H1 (cell line): ENCODE measurements at regions not wholly inside any gene's neighbourhood (a gene's known extent, or its start where the extent isn't known, plus 50 kb on each side); places are given as distances from the start of the nearest gene placed in this dataset.
A peak's percentile ranks its signal among the peaks of the same experiment; 100 is the strongest.

Source experiments
- CTCF ChIA-PET: fragments of 300-600 bp; sonication (Branson Sonifier 250); formaldehyde crosslinking; loops from one replicate; lab custom pipeline; 2021; ENCODE audit not compliant: partially characterized antibody; lab: Charles Lee
- POLR2A ChIA-PET: fragments of 300-600 bp; sonication (Branson Sonifier 250); formaldehyde crosslinking; loops from one replicate; lab custom pipeline; 2021; ENCODE audit warnings: inconsistent platforms; ENCODE audit not compliant: partially characterized antibody; lab: Charles Lee
- DNase-seq, 2 experiments: peaks; one replicate each; pipeline versions ENCODE4 v3.0.0 to v3.0.0-alpha.2; 2010 to 2022; ENCODE audit warnings: low spot score in 2 of 2, low read depth in 1 of 2, mixed read lengths in 1 of 2
- FAIRE-seq: peaks from 2 replicates; lab custom pipeline; 2011; peaks lifted over from hg19 to GRCh38; lab: Jason Lieb, UNC
- H2AFZ ChIP-seq: 2 replicates; pipeline ENCODE4 v1.8.1; 2012; ENCODE audit warnings: low read length, inconsistent platforms
- H2AK5ac ChIP-seq: 2 replicates; pipeline ENCODE4 v1.6.1; 2013; ENCODE audit warnings: low read depth, low read length
- H2BK120ac ChIP-seq: replicated peaks from 2 replicates; pipeline ENCODE3; 2013; ENCODE audit warnings: low read depth, low read length, inconsistent platforms
- H2BK12ac ChIP-seq: 2 replicates; pipeline ENCODE4 v1.6.1; 2013; ENCODE audit warnings: low read depth, low read length
- H2BK15ac ChIP-seq: 2 replicates; pipeline ENCODE4 v1.6.1; 2013; ENCODE audit warnings: low read length
- H2BK20ac ChIP-seq: 2 replicates; pipeline ENCODE4 v1.6.1; 2013; ENCODE audit warnings: low read length
- H2BK5ac ChIP-seq: 2 replicates; pipeline ENCODE4 v1.6.1; 2013; ENCODE audit warnings: low read depth, low read length
- H3K14ac ChIP-seq: 2 replicates; pipeline ENCODE4 v1.6.1; 2013; ENCODE audit warnings: inconsistent platforms; ENCODE audit not compliant: insufficient read length
- H3K18ac ChIP-seq: 2 replicates; pipeline ENCODE4 v1.6.1; 2013; ENCODE audit warnings: low read length; ENCODE audit errors: extremely low read depth
- H3K23ac ChIP-seq: 2 replicates; pipeline ENCODE4 v1.6.1; 2013; ENCODE audit warnings: inconsistent platforms; ENCODE audit not compliant: insufficient read length
- H3K23me2 ChIP-seq: 2 replicates; pipeline ENCODE4 v1.6.1; 2013; ENCODE audit warnings: low read depth, low read length
- H3K27ac ChIP-seq: 2 replicates; pipeline ENCODE4 v1.6.1; 2011; ENCODE audit warnings: low read depth, low read length, inconsistent platforms
- H3K27me3 ChIP-seq, 4 experiments: replicated peaks in 1 of 4; 1 replicate in 1 of 4; 2 replicates in 3 of 4; pipeline versions ENCODE4 v1.6.1 to v1.8.1; 2011 to 2013; ENCODE audit warnings: low read length in 3 of 4, mild to moderate bottlenecking in 3 of 4, inconsistent platforms in 2 of 4, mixed read lengths in 2 of 4, moderate library complexity in 1 of 4; ENCODE audit not compliant: control insufficient read depth in 3 of 4, insufficient read depth in 3 of 4; ENCODE audit errors: extremely low read depth in 1 of 4
- H3K36me3 ChIP-seq, 4 experiments: 2 replicates each; pipeline versions ENCODE4 v1.6.1 to v1.8.1; 2011 to 2013; ENCODE audit warnings: mild to moderate bottlenecking in 4 of 4, low read length in 3 of 4, moderate library complexity in 2 of 4, control low read depth in 1 of 4, inconsistent platforms in 1 of 4; ENCODE audit not compliant: insufficient read depth in 4 of 4, control insufficient read depth in 2 of 4
- H3K4ac ChIP-seq: replicated peaks from 2 replicates; pipeline ENCODE3; 2013; ENCODE audit warnings: low read length, low read depth, mixed read lengths, inconsistent platforms; ENCODE audit not compliant: insufficient read length
- H3K4me1 ChIP-seq, 4 experiments: replicated peaks in 1 of 4; 1 replicate in 1 of 4; 2 replicates in 3 of 4; pipeline versions ENCODE4 v1.6.1 to v1.8.1; 2011 to 2013; ENCODE audit warnings: low read length in 3 of 4, inconsistent platforms in 2 of 4, mixed read lengths in 1 of 4; ENCODE audit not compliant: insufficient read depth in 4 of 4, control insufficient read depth in 3 of 4
- H3K4me2 ChIP-seq, 2 experiments: 2 replicates each; pipeline versions ENCODE4 v1.6.1 to v1.8.1; 2011 to 2013; ENCODE audit warnings: low read depth in 2 of 2, low read length in 2 of 2, control low read depth in 1 of 2, inconsistent platforms in 1 of 2, mild to moderate bottlenecking in 1 of 2; ENCODE audit not compliant: insufficient read depth in 1 of 2
- H3K4me3 ChIP-seq, 4 experiments: fragments of 200-600, 300-600 bp in 1 of 4; sonication (generic), shearing (Covaris generic), sonication (Bioruptor Twin) in 1 of 4; 2 replicates each; pipeline versions ENCODE4 v1.5.1 to v1.8.1; 2011 to 2016; ENCODE audit warnings: low read length in 4 of 4, low read depth in 3 of 4, control low read depth in 2 of 4, inconsistent platforms in 2 of 4, mild to moderate bottlenecking in 2 of 4, mixed read lengths in 1 of 4, moderate library complexity in 1 of 4; ENCODE audit not compliant: insufficient read depth in 2 of 4; ENCODE audit errors: extremely low read depth in 1 of 4
- H3K56ac ChIP-seq: replicated peaks from 2 replicates; pipeline ENCODE3; 2013; ENCODE audit warnings: low read depth, mild to moderate bottlenecking, mixed read lengths, low read length, inconsistent platforms; ENCODE audit not compliant: insufficient read length
- H3K79me1 ChIP-seq: 2 replicates; pipeline ENCODE4 v1.6.1; 2013; ENCODE audit warnings: low read depth, low read length, control low read depth
- H3K79me2 ChIP-seq, 2 experiments: 2 replicates each; pipeline versions ENCODE4 v1.6.1 to v1.8.1; 2012 to 2013; ENCODE audit warnings: low read length in 2 of 2, mild to moderate bottlenecking in 2 of 2, inconsistent platforms in 1 of 2; ENCODE audit not compliant: insufficient read depth in 2 of 2, control insufficient read depth in 1 of 2
- H3K9ac ChIP-seq, 4 experiments: replicated peaks in 1 of 4; 1 replicate in 1 of 4; 2 replicates in 3 of 4; pipeline versions ENCODE4 v1.6.1 to v1.8.1; 2011 to 2013; ENCODE audit warnings: low read depth in 3 of 4, low read length in 3 of 4, control low read depth in 2 of 4, mild to moderate bottlenecking in 2 of 4, moderate library complexity in 2 of 4, inconsistent platforms in 1 of 4; ENCODE audit errors: extremely low read depth in 1 of 4
- H3K9me3 ChIP-seq, 2 experiments: 2 replicates each; pipeline versions ENCODE4 v1.6.1 to v1.8.1; 2012 to 2013; ENCODE audit warnings: mild to moderate bottlenecking in 2 of 2, moderate library complexity in 2 of 2, control low read depth in 1 of 2, inconsistent platforms in 1 of 2, low read depth in 1 of 2, low read length in 1 of 2, mixed read lengths in 1 of 2; ENCODE audit not compliant: insufficient read depth in 2 of 2
- H4K20me1 ChIP-seq, 2 experiments: replicated peaks in 1 of 2; 2 replicates each; pipeline versions ENCODE3 to v1.8.1; 2011 to 2013; ENCODE audit warnings: inconsistent platforms in 2 of 2, low read length in 2 of 2, mild to moderate bottlenecking in 1 of 2; ENCODE audit not compliant: insufficient read depth in 2 of 2, control insufficient read depth in 1 of 2
- H4K5ac ChIP-seq: 2 replicates; pipeline ENCODE4 v1.6.1; 2013; ENCODE audit warnings: low read length, low read depth, mixed read lengths, inconsistent platforms; ENCODE audit not compliant: insufficient read length
- H4K8ac ChIP-seq: 2 replicates; pipeline ENCODE4 v1.8.0; 2013; ENCODE audit warnings: mild to moderate bottlenecking, moderate library complexity, low read length, inconsistent platforms; ENCODE audit not compliant: insufficient read depth; ENCODE audit errors: extremely low read depth
- H4K91ac ChIP-seq: replicated peaks from 2 replicates; pipeline ENCODE3; 2013; ENCODE audit warnings: low read length, mixed read lengths, inconsistent platforms; ENCODE audit not compliant: insufficient read length
- HDAC6 ChIP-seq: IDR thresholded peaks from one replicate; pipeline ENCODE4 v1.7.1; 2012; ENCODE audit warnings: low read depth, mild to moderate bottlenecking, inconsistent platforms, low read length, moderate library complexity
- KDM4A ChIP-seq: IDR thresholded peaks from one replicate; pipeline ENCODE4 v1.7.1; 2012; ENCODE audit warnings: low read depth, mild to moderate bottlenecking, moderate library complexity, low read length, inconsistent platforms; ENCODE audit not compliant: severe bottlenecking
- RFX5 ChIP-seq: IDR thresholded peaks from 2 replicates; pipeline ENCODE4 v1.6.1; 2011; ENCODE audit warnings: low read depth, low read length, improper control_type of control experiment, borderline replicate concordance
- SIN3A ChIP-seq, 2 experiments: IDR thresholded peaks in 1 of 2; conservative IDR thresholded peaks in 1 of 2; 2 replicates each; pipeline ENCODE4 v1.6.1; 2011 to 2012; ENCODE audit warnings: low read length in 2 of 2, improper control_type of control experiment in 1 of 2, low read depth in 1 of 2, mild to moderate bottlenecking in 1 of 2
- SP1 ChIP-seq: IDR thresholded peaks from 2 replicates; pipeline ENCODE4 v1.6.1; 2011; ENCODE audit warnings: low read depth, low read length
- SRF ChIP-seq: IDR thresholded peaks from 2 replicates; pipeline ENCODE4 v1.6.1; 2011; ENCODE audit warnings: mild to moderate bottlenecking, low read depth, low read length, moderate library complexity
- TCF12 ChIP-seq: IDR thresholded peaks from 2 replicates; pipeline ENCODE4 v1.6.1; 2011; ENCODE audit warnings: low read depth, mild to moderate bottlenecking, low read length
- WGBS, 2 experiments: shearing (Covaris generic) in 1 of 2; methylation state at CpG; one replicate each; pipeline versions ENCODE4 v1.1.6 to v1.1.7; 2013 to 2015; ENCODE audit warnings: low lambda C conversion rate in 2 of 2, mixed read lengths in 2 of 2, inconsistent platforms in 1 of 2, low coverage in 1 of 2, missing lambda C conversion rate in 1 of 2; ENCODE audit not compliant: insufficient replicate concordance in 2 of 2, insufficient coverage in 1 of 2, insufficient read length in 1 of 2; ENCODE audit errors: extremely low coverage in 1 of 2, missing lambda C conversion rate in 1 of 2; 5-methylcytosine and 5-hydroxymethylcytosine counted together
- TF ChIP-seq, protein P1 (sequence below): IDR thresholded peaks from 2 replicates; pipeline ENCODE4 v1.6.1; 2011; ENCODE audit warnings: low read depth, mild to moderate bottlenecking, low read length; ENCODE audit not compliant: insufficient read depth

GRCh38 chr10:78911533-78912340 is 157.0 kb upstream of the ZMIZ1 start:
- Histone ChIP-seq H4K20me1 (no peaks in the 10 kb centered on the region), H3K79me1 (no peaks in the 10 kb centered on the region), H3K4me2 (no peak overlapping the region), H3K56ac (no peak overlapping the region), H3K79me2 (no peaks in the 10 kb centered on the region), H2BK15ac (peak overlapping the region; percentile 16; the same call in 1 of the 2 replicates), H3K27me3 (peaks cover 0 to 5% (median 0%) of the 10 kb centered on the region in 4 experiments; a peak in 3 of 7 replicates), H3K36me3 (no peaks in the 10 kb centered on the region; a peak in 1 of 8 replicates), H3K4me1 (peaks cover 8 to 25% (median 19%) of the 10 kb centered on the region in 4 experiments), H2BK20ac (no peak overlapping the region), H4K91ac (no peak overlapping the region), H3K4ac (no peak overlapping the region), H4K8ac (no peak overlapping the region), H4K5ac (no peak overlapping the region), H3K14ac (no peak overlapping the region), H3K23ac (no peak overlapping the region), H3K27ac (no peak overlapping the region), H2BK12ac (peak overlapping the region; percentile 39; the same call in 1 of the 2 replicates), H3K9me3 (no peaks in the 10 kb centered on the region), H3K18ac (no peak overlapping the region), H2AK5ac (no peak overlapping the region), H2BK120ac (no peak overlapping the region), H3K23me2 (no peaks in the 10 kb centered on the region), H3K9ac (no peak overlapping the region), H3K4me3 (no peak overlapping the region), H2BK5ac (no peak overlapping the region), H2AFZ (no peak overlapping the region)
- FAIRE-seq: no peak
- 88% methylated on average over 10 of the region's 10 CpGs; no CpG with 5 or more reads in 1 of the 2 experiments for WGBS, 2 experiments
- ChIA-PET POLR2A (no interaction called here), CTCF (no interaction called here)
- DNase-seq: no peak
- TF ChIP-seq RFX5: no peak
- TF ChIP-seq KDM4A: no peak
- no peak for TF ChIP-seq SIN3A (conservative IDR thresholded peaks at IDR 0.05 in 1 of 2, IDR thresholded peaks at IDR 0.05 in 1 of 2; ENCODE audit: low read depth in 1 of 2, low read length in 2 of 2)
- TF ChIP-seq HDAC6: no peak
- no peak for TF ChIP-seq SP1
- no peak for TF ChIP-seq SRF
- TF ChIP-seq, protein P1, sequence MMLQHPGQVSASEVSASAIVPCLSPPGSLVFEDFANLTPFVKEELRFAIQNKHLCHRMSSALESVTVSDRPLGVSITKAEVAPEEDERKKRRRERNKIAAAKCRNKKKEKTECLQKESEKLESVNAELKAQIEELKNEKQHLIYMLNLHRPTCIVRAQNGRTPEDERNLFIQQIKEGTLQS: no peak
- no peak for TF ChIP-seq TCF12
